Kidney epithelial cell (primary cell): ENCODE measurements at regions not wholly inside any gene's neighbourhood (a gene's known extent, or its start where the extent isn't known, plus 50 kb on each side); places are given as distances from the start of the nearest gene placed in this dataset.

Experiments used
- DNase-seq: peaks from one replicate; pipeline ENCODE4 v3.0.0-alpha.2; 2010; ENCODE audit warnings: low read depth
- H3K27me3 ChIP-seq: 2 replicates; pipeline ENCODE4 v1.6.0; 2011; ENCODE audit warnings: low read length; ENCODE audit not compliant: control insufficient read depth, insufficient read depth
- H3K36me3 ChIP-seq: 2 replicates; pipeline ENCODE4 v1.5.1; 2011; ENCODE audit warnings: low read length; ENCODE audit not compliant: control insufficient read depth, insufficient read depth
- H3K4me3 ChIP-seq: 2 replicates; pipeline ENCODE4 v1.5.1; 2011; ENCODE audit warnings: low read depth, mild to moderate bottlenecking, control low read depth, low read length
- TF ChIP-seq, protein P1 (sequence below): IDR thresholded peaks from 2 replicates; pipeline ENCODE4 v1.5.1; 2011; ENCODE audit warnings: mild to moderate bottlenecking, moderate library complexity, low read length, control low read depth, inconsistent platforms; ENCODE audit not compliant: insufficient read depth, poor library complexity, severe bottlenecking

DNA sequence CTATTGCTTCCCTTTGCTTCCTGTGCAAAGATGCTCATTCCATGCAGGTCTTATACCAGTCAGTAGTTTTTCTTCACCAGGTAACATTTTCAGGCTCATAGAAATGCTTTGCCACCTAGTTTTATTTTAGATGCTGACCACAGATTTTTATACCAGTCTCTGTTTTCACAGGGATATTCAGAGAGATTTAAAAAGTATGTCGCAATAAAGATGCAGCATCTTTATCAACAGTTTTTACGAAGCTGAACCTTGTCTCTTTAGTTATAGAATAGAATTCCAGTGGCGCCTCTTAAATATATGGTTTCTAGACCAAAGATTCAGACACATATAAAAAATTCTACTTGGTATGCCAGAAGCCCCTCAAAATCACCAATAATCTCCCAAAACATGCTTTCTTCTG lies 155.7 kb upstream of the PCSK5 start:
- TF ChIP-seq, protein P1, sequence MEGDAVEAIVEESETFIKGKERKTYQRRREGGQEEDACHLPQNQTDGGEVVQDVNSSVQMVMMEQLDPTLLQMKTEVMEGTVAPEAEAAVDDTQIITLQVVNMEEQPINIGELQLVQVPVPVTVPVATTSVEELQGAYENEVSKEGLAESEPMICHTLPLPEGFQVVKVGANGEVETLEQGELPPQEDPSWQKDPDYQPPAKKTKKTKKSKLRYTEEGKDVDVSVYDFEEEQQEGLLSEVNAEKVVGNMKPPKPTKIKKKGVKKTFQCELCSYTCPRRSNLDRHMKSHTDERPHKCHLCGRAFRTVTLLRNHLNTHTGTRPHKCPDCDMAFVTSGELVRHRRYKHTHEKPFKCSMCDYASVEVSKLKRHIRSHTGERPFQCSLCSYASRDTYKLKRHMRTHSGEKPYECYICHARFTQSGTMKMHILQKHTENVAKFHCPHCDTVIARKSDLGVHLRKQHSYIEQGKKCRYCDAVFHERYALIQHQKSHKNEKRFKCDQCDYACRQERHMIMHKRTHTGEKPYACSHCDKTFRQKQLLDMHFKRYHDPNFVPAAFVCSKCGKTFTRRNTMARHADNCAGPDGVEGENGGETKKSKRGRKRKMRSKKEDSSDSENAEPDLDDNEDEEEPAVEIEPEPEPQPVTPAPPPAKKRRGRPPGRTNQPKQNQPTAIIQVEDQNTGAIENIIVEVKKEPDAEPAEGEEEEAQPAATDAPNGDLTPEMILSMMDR, result no peak

DNA sequence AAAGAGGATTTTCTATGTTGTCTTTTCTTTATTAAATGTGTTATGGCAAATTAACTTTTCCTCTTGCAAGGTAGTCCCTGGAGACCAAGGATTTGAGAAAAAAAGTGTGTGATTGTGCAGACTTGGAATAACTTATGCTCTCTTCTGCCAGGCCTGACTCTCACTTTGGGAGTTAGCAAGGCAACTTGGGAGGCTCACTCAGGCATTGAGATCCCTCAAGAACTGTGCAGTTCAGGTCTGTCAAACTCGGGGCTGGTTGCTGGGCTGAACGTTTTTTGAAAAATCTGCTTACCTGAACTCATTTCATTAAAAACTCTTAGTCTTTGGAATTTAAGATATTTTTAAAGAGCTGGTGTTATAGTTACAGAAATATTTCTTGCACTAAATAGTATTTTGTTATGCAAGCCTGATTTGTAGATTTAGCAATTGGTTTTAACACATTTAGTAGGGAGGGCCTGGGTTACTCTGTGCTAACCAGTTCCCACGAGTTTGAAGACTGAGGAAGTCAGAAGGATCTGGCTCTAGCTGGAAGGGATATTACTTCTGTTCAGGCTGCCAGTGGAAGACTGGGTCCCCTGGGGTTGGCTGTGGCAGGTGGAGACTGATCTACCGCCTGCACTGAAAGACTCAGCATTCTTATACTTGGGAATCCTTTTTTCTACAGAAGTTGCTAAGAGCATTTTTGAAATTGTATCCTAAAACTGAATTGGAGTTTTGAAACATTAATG lies 150.4 kb upstream of the PCSK5 start:
- no peak for DNase-seq
- no peaks in the 10 kb centered on the region for H3K27me3 ChIP-seq
- no peak overlapping the region for H3K4me3 ChIP-seq
- no peaks in the 10 kb centered on the region for H3K36me3 ChIP-seq
- TF ChIP-seq, protein P1, result no peak

More for the DNA sequence above, 155.7 kb upstream of the PCSK5 start:
- Histone ChIP-seq H3K27me3 (no peaks in the 10 kb centered on the region), H3K4me3 (no peak overlapping the region), H3K36me3 (no peaks in the 10 kb centered on the region)
- DNase-seq, result no peak

DNA sequence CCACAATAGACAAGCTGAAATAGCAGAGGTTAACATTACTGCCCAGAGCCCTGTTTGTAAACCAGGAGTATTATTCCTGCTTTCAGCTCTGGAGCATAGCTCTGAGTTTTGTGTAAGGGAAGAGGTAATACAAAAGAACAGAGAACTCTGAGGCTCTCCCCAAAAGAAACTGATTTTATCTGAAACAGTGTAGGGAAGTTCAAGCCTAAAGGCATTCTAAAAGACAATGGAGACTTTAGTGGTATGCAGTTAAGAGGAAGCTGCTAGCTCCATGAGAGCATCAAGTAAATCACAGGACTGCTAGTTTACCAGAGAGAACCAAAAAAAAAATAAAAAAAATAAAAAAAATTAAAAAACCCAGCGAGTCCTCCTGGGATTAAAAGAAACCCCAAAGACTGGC lies 146.6 kb upstream of the PCSK5 start:
- H3K27me3 ChIP-seq, result no peaks in the 10 kb centered on the region
- no peak overlapping the region for H3K4me3 ChIP-seq
- TF ChIP-seq, protein P1, result no peak
- no peaks in the 10 kb centered on the region for H3K36me3 ChIP-seq
- DNase-seq, result no peak

DNA sequence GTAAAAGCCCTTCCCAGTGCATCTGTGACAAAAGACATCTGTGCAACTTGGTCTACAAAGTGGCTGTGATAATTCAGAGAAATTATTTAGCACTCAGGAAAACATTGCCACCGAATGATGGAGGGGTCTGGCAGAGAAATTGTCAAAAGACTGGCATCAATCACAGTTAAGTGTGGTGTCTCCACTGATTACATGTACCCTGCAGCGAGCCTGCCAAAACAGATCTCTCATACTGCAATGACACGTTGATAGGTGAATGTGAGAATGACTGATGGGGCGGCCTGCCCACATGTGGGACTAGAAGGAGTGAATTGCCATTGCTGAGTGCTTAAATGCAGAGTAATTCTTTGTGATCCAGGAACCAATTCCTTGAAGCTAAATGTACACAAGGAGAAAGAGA lies 136.4 kb upstream of the PCSK5 start:
- DNase-seq, result no peak
- Histone ChIP-seq H3K4me3 (no peak overlapping the region), H3K36me3 (no peaks in the 10 kb centered on the region), H3K27me3 (no peaks in the 10 kb centered on the region)
- TF ChIP-seq, protein P1, result no peak

DNA sequence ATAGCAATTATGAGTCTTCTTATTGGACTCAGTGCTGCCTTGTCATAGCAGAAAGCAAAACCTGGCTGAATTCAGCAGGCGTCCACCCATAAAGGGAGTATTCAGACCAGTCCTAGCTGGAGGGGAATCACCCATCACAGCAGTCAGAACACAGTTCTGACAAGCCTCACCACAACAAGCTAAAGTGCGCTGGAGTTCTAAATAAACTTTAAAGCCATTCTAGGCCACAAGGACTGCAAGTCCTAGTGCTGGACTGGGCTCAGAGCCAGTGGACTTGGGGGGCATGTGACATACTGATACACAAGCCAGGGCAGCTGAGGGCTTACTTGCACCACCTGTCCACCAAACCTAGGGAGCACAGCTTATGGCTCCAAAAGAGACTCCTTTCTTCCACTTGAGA lies 115.3 kb upstream of the PCSK5 start:
- Histone ChIP-seq H3K4me3 (no peak overlapping the region), H3K27me3 (no peaks in the 10 kb centered on the region), H3K36me3 (no peaks in the 10 kb centered on the region)
- no peak for DNase-seq
- TF ChIP-seq, protein P1, result no peak

DNA sequence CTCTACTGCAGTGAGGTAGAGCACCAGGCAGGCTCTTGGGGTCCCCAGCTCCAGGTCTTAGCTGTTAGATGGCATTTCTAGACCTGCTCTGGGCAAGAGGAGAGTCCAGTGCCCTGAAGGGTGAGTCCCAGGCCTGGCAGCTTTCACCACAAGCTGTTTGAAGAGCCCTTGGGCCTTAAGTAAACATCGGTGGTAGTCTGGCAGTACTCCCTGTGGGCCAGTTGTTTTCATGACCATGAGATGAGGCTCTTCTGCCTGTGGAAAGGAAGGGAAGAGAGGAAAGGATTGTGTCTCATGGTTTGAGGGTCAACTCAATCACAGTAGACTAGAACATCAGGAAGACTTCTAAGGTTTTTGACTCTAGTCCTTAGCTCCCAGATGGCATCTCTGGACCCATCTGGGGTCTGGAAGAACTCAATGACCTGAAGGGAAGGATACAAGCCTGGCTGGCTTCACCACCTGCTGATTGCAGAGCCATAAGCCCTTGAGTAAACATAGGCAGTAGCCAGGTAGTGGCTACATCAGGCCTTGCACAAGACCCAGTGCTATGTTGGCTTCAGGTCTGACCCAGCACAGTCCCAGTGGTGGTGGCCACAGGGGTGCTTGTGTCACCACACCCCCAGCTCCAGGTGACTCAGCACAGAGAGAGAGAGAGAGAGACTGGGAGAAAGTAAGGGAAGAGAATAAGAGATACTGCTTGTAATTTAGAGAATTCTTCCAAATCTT lies 114.3 kb upstream of the PCSK5 start:
- Histone ChIP-seq H3K4me3 (no peak overlapping the region), H3K27me3 (no peaks in the 10 kb centered on the region), H3K36me3 (no peaks in the 10 kb centered on the region)
- TF ChIP-seq, protein P1, result no peak
- DNase-seq, result no peak
